WTC11 (cell line): ENCODE measurements at regions not wholly inside any gene's neighbourhood (a gene's known extent, or its start where the extent isn't known, plus 50 kb on each side); places are given as distances from the start of the nearest gene placed in this dataset.
A peak's percentile ranks its signal among the peaks of the same experiment; 100 is the strongest.

ENCODE experiments used
- ATAC-seq: fragments of 200-7000 bp; cut with Tn5 transposase; 2 replicates; pipeline ENCODE4 v1.10.0; 2021; ENCODE audit warnings: mild to moderate bottlenecking, moderate library complexity
- CTCF ChIA-PET: fragments of 300-600 bp; sonication (Branson Sonifier 250); formaldehyde crosslinking; loops from one replicate; lab custom pipeline; 2021; ENCODE audit warnings: antibody characterized with exemption; lab: Charles Lee
- POLR2A ChIA-PET: fragments of 350-600 bp; sonication (Branson Sonifier 250); formaldehyde crosslinking; loops from one replicate; lab custom pipeline; 2021; ENCODE audit warnings: antibody characterized with exemption; lab: Charles Lee
- DNase-seq: peaks from one replicate; pipeline ENCODE4 v3.0.0; 2021; ENCODE audit warnings: low spot score
- H3K27ac Mint-ChIP-seq: 2 replicates; pipeline ENCODE4 v1.8.0; 2021; ENCODE audit warnings: mixed read lengths
- H3K27me3 Mint-ChIP-seq: 2 replicates; pipeline ENCODE4 v1.8.0; 2021; ENCODE audit warnings: low read depth, mild to moderate bottlenecking, moderate library complexity, mixed read lengths
- H3K36me3 Mint-ChIP-seq: 2 replicates; pipeline ENCODE4 v1.8.0; 2021; ENCODE audit warnings: mixed read lengths
- H3K4me1 Mint-ChIP-seq: 2 replicates; pipeline ENCODE4 v1.8.0; 2022; ENCODE audit warnings: mixed read lengths
- H3K4me3 Mint-ChIP-seq: 2 replicates; pipeline ENCODE4 v1.8.0; 2021; ENCODE audit warnings: mild to moderate bottlenecking, moderate library complexity, mixed read lengths
- H3K9me3 Mint-ChIP-seq: 2 replicates; pipeline ENCODE4 v1.8.0; 2021; ENCODE audit warnings: mixed read lengths
- AR ChIP-seq: fragments of 250-450 bp; sonication (Bioruptor Pico); IDR thresholded peaks from 2 replicates; pipeline ENCODE4 v1.9.0; 2021; ENCODE audit warnings: mild to moderate bottlenecking
- ATF6 ChIP-seq: sonication (generic); formaldehyde crosslinking; IDR thresholded peaks from 2 replicates; pipeline ENCODE4 v1.8.1; 2023; ENCODE audit warnings: mild to moderate bottlenecking, missing genetic modification reagents
- CDX4 ChIP-seq: fragments of 250-450 bp; sonication (Bioruptor Pico); IDR thresholded peaks from 2 replicates; pipeline ENCODE4 v1.9.0; 2021; ENCODE audit warnings: moderate library complexity, mild to moderate bottlenecking, inconsistent platforms, borderline replicate concordance
- E2F1 ChIP-seq: sonication (generic); formaldehyde crosslinking; IDR thresholded peaks from 2 replicates; pipeline ENCODE4 v1.8.0; 2022; ENCODE audit warnings: mild to moderate bottlenecking, missing genetic modification reagents
- ESRRA ChIP-seq: sonication (generic); formaldehyde crosslinking; IDR thresholded peaks from 2 replicates; pipeline ENCODE4 v1.8.1; 2022; ENCODE audit warnings: mild to moderate bottlenecking, missing genetic modification reagents, borderline replicate concordance
- GRHL2 ChIP-seq: fragments of 250-450 bp; sonication (Bioruptor Pico); IDR thresholded peaks from 2 replicates; pipeline ENCODE4 v1.8.0; 2022; ENCODE audit warnings: mild to moderate bottlenecking, moderate library complexity; ENCODE audit not compliant: insufficient replicate concordance, severe bottlenecking
- KAT7 ChIP-seq: sonication (generic); formaldehyde crosslinking; IDR thresholded peaks from 2 replicates; pipeline ENCODE4 v1.8.1; 2023; ENCODE audit warnings: missing genetic modification reagents, mild to moderate bottlenecking, borderline replicate concordance
- NFYB ChIP-seq: sonication (generic); formaldehyde crosslinking; conservative IDR thresholded peaks from 2 replicates; pipeline ENCODE4 v1.8.0; 2022; ENCODE audit warnings: low read depth, missing genetic modification reagents
- PRDM15 ChIP-seq: sonication (generic); formaldehyde crosslinking; IDR thresholded peaks from 2 replicates; pipeline ENCODE4 v1.8.0; 2022; ENCODE audit warnings: missing genetic modification reagents
- RELA ChIP-seq: sonication (generic); formaldehyde crosslinking; IDR thresholded peaks from 2 replicates; pipeline ENCODE4 v1.8.1; 2022; ENCODE audit warnings: missing genetic modification reagents, mild to moderate bottlenecking, borderline replicate concordance
- SMAD3 ChIP-seq: sonication (generic); formaldehyde crosslinking; IDR thresholded peaks from 2 replicates; pipeline ENCODE4 v1.8.0; 2022; ENCODE audit warnings: missing genetic modification reagents, mild to moderate bottlenecking, borderline replicate concordance
- USF2 ChIP-seq: sonication (generic); formaldehyde crosslinking; IDR thresholded peaks from 2 replicates; pipeline ENCODE4 v1.8.1; 2023; ENCODE audit warnings: mild to moderate bottlenecking, missing genetic modification reagents, moderate library complexity
- ZNF121 ChIP-seq: sonication (generic); formaldehyde crosslinking; IDR thresholded peaks from 2 replicates; pipeline ENCODE4 v1.8.0; 2023; ENCODE audit warnings: missing genetic modification reagents
- ZNF219 ChIP-seq: sonication (generic); formaldehyde crosslinking; IDR thresholded peaks from 2 replicates; pipeline ENCODE4 v1.8.0; 2023; ENCODE audit warnings: missing genetic modification reagents, mild to moderate bottlenecking, borderline replicate concordance
- ZNF396 ChIP-seq: fragments of 250-450 bp; sonication (Bioruptor Pico); IDR thresholded peaks from 2 replicates; pipeline ENCODE4 v1.8.0; 2021; ENCODE audit warnings: mild to moderate bottlenecking, moderate library complexity, borderline replicate concordance
- TF ChIP-seq, protein P1 (sequence below): sonication (generic); formaldehyde crosslinking; IDR thresholded peaks from 2 replicates; pipeline ENCODE4 v1.8.0; 2022; ENCODE audit warnings: mild to moderate bottlenecking, missing genetic modification reagents
- TF ChIP-seq, protein P2 (sequence below): sonication (generic); formaldehyde crosslinking; IDR thresholded peaks from 2 replicates; pipeline ENCODE4 v1.8.1; 2022; ENCODE audit warnings: low read depth, mild to moderate bottlenecking, moderate library complexity, missing genetic modification reagents, borderline replicate concordance

DNA sequence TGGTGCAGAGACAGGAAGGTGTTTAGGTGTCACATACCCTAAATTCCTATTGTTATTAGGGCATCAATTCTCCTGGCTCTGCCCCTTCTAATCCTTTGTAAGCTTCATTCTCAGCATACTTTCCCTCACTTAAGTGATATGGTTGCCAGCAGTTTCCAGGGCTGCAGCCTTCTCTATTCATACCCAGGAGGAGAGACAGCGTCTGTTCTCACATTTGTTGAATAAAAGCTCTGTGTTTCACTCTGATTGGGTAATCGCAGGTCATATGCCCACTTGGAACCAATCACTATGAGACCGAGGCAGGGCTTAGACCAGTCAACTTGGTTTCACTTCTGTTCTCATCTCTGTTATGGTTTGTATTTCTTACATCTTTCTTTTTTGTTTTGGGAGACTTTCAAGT is 109.6 kb upstream of the MTPN start:
- CTCF ChIA-PET = interaction anchor here (1.7 kb wide), 1 partner anchor 28 kb away, joined by 9 read pairs; no protein-coding TSS in a partner anchor
- DNase-seq (peak; percentile 23), ATAC-seq (peak; percentile 99)
- Mint-ChIP-seq H3K4me1 (peaks cover 8% of the 10 kb centered on the region; the same call in 1 of the 2 replicates), H3K4me3 (peak overlapping the region; percentile 44), H3K9me3 (0 out of 2 replicates have a peak, but pooled peaks cover 8% of the 10 kb centered on the region), H3K27me3 (no peaks in the 10 kb centered on the region), H3K27ac (peak overlapping the region; percentile 26; the same call in 1 of the 2 replicates), H3K36me3 (no peaks in the 10 kb centered on the region)
- POLR2A ChIA-PET = no interaction called here
- no peak for TF ChIP-seq E2F1 (CRISPR knock-in tag)
- no peak for TF ChIP-seq ZNF121 (CRISPR knock-in tag)
- TF ChIP-seq NFYB (CRISPR knock-in tag) = peak; percentile 62
- TF ChIP-seq, protein P1, sequence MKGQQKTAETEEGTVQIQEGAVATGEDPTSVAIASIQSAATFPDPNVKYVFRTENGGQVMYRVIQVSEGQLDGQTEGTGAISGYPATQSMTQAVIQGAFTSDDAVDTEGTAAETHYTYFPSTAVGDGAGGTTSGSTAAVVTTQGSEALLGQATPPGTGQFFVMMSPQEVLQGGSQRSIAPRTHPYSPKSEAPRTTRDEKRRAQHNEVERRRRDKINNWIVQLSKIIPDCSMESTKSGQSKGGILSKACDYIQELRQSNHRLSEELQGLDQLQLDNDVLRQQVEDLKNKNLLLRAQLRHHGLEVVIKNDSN = peak; percentile 89
- TF ChIP-seq USF2 (CRISPR knock-in tag) = peak; percentile 87

DNA sequence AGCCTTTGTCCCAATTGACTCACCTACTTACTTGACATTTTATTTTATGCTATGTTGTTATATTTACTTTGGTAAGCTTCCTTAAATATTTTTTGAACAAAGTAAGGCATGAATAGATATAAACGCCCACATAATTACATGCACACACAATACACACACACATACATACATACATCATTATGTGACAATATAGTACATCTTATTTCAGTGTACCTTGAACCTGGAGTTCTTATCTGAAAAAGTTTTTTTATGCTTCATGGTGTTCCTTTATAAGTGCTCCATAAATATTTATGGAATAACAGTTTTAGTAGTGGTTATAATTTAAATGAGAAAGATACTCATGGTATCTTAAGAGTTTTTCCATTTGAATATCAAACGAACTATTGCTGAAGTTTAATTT is 102.8 kb upstream of the MTPN start:
- ATAC-seq (no peak), DNase-seq (no peak)
- POLR2A ChIA-PET = no interaction called here
- H3K4me1 Mint-ChIP-seq = no peaks in the 10 kb centered on the region
- 0 out of 2 replicates have a peak, but pooled peaks cover 4% of the 10 kb centered on the region for H3K9me3 Mint-ChIP-seq
- no peak overlapping the region for H3K4me3 Mint-ChIP-seq
- H3K27ac Mint-ChIP-seq = no peak overlapping the region
- TF ChIP-seq AR (no peak), ESRRA (no peak), GRHL2 (CRISPR knock-in tag) (no peak), USF2 (CRISPR knock-in tag) (no peak), ZNF219 (CRISPR knock-in tag) (no peak), RELA (CRISPR knock-in tag) (no peak), ATF6 (CRISPR knock-in tag) (no peak)
- no peaks in the 10 kb centered on the region for H3K36me3 Mint-ChIP-seq
- no peaks in the 10 kb centered on the region for H3K27me3 Mint-ChIP-seq
- CTCF ChIA-PET = no interaction called here

DNA sequence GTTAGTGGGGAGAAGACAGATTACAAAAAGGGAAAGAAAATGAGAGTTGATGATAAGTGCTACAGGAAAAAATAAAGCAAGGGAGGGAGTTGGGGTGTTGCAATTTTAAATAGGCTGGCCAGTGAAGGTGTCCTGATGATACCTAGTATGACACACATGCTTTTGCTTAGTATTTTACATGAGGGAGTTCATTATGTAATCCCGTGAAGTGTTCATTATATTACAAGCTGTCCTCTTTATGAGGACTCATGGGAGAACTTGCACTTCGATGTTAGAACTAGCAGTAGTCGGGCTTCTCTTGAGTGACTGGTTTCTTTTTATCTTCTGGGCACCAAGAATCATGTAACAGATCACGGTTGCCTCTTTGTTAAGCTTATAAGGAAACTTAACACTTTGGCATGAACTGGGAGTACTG is 102.3 kb upstream of the MTPN start:
- ChIA-PET POLR2A (no interaction called here), CTCF (no interaction called here)
- Mint-ChIP-seq H3K27ac (no peak overlapping the region), H3K9me3 (0 out of 2 replicates have a peak, but pooled peaks cover 3% of the 10 kb centered on the region), H3K36me3 (no peaks in the 10 kb centered on the region), H3K4me3 (no peak overlapping the region), H3K27me3 (no peaks in the 10 kb centered on the region), H3K4me1 (no peaks in the 10 kb centered on the region)
- DNase-seq = no peak
- ATAC-seq = no peak
- TF ChIP-seq KAT7 (CRISPR knock-in tag) (no peak), SMAD3 (no peak), PRDM15 (CRISPR knock-in tag) (no peak), ZNF396 (no peak), CDX4 (CRISPR knock-in tag) (no peak)
- TF ChIP-seq, protein P2, sequence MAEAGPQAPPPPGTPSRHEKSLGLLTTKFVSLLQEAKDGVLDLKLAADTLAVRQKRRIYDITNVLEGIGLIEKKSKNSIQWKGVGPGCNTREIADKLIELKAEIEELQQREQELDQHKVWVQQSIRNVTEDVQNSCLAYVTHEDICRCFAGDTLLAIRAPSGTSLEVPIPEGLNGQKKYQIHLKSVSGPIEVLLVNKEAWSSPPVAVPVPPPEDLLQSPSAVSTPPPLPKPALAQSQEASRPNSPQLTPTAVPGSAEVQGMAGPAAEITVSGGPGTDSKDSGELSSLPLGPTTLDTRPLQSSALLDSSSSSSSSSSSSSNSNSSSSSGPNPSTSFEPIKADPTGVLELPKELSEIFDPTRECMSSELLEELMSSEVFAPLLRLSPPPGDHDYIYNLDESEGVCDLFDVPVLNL (CRISPR knock-in tag) = no peak
